ENCODE measurements at regions not wholly inside any gene's neighbourhood (a gene's known extent, or its start where the extent isn't known, plus 50 kb on each side); places are given as distances from the start of the nearest gene placed in this dataset.

DNA sequence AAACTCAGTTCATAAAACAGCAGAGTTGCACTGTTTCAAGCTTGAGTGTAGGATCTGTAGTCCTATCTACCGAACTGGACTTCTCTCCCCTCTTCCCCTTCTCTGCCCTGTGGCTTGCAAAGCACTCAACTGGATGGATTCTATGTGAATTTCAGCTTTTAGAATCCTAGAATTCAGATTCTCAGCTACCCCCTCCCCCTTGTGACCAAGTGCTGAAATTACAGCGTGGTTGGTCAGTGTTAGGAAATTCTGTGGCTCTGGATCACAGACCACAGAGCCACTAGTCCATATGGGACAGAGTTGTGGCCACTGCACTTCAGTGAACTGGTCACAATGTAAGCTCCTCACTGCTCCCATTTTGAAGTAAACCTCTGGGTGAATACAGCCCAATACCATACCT lies 64.6 kb upstream of the TRPC5 start:
- H3K9me3 Mint-ChIP-seq: no peaks in the 10 kb centered on the region
- no peak overlapping the region for H3K4me3 Mint-ChIP-seq
- DNase-seq: peak; percentile 37

DNA sequence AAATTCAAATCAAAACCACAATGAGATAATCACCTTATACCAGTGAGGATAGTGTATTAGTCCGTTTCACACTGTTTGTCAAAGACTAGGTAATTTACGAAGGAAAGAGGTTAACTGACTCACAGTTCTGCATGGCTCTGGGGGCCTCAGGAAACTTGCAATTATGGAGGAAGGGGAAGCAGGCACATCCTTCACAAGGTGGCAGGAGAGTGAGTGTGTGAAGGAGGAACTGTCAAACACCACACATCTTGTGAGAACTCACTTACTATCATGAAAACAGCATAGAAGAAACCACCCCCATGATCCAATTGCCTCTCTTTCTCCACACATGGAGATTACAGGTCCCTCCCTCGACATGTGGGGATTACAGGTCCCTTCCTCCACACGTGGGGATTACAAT lies 54.7 kb upstream of the TRPC5 start:
- no peaks in the 10 kb centered on the region for H3K36me3 Mint-ChIP-seq (ENCODE audit: low read depth)
- no peaks in the 10 kb centered on the region for H3K4me1 Mint-ChIP-seq
- peaks cover 11% of the 10 kb centered on the region for H3K9me3 Mint-ChIP-seq
- no peaks in the 10 kb centered on the region for H3K27me3 Mint-ChIP-seq (ENCODE audit: low read depth, poor library complexity)
- TF ChIP-seq, protein P1, sequence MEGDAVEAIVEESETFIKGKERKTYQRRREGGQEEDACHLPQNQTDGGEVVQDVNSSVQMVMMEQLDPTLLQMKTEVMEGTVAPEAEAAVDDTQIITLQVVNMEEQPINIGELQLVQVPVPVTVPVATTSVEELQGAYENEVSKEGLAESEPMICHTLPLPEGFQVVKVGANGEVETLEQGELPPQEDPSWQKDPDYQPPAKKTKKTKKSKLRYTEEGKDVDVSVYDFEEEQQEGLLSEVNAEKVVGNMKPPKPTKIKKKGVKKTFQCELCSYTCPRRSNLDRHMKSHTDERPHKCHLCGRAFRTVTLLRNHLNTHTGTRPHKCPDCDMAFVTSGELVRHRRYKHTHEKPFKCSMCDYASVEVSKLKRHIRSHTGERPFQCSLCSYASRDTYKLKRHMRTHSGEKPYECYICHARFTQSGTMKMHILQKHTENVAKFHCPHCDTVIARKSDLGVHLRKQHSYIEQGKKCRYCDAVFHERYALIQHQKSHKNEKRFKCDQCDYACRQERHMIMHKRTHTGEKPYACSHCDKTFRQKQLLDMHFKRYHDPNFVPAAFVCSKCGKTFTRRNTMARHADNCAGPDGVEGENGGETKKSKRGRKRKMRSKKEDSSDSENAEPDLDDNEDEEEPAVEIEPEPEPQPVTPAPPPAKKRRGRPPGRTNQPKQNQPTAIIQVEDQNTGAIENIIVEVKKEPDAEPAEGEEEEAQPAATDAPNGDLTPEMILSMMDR (IDR thresholded peaks at IDR 0.05): no peak
- H3K4me3 Mint-ChIP-seq: no peak overlapping the region
- H3K27ac Mint-ChIP-seq: no peak overlapping the region
- DNase-seq: no peak

More for the DNA sequence above, 64.6 kb upstream of the TRPC5 start:
- Mint-ChIP-seq H3K4me1 (no peaks in the 10 kb centered on the region), H3K36me3 (ENCODE audit: low read depth) (no peaks in the 10 kb centered on the region), H3K27me3 (ENCODE audit: low read depth, poor library complexity) (no peaks in the 10 kb centered on the region), H3K27ac (no peak overlapping the region)
- TF ChIP-seq, protein P1 (IDR thresholded peaks at IDR 0.05): peak; percentile 80

Measured in nephron progenitor cell (in vitro differentiated cells).